IMR-90 (cell line): ENCODE measurements at regions not wholly inside any gene's neighbourhood (a gene's known extent, or its start where the extent isn't known, plus 50 kb on each side); places are given as distances from the start of the nearest gene placed in this dataset.

Source experiments
- ATAC-seq: fragments of 200-7000 bp; cut with Tn5 transposase; 2 replicates; pipeline ENCODE4 v1.9.1; 2020; ENCODE audit warnings: low read depth, mild to moderate bottlenecking, moderate library complexity
- BruUV-seq: library from RNA; stranded (reverse); fragments of 400-500 nt; replicated peaks from 2 replicates; lab custom pipeline; 2021; lab: Mats Ljungman, UMichigan
- CTCF ChIA-PET: fragments of 300-600 bp; formaldehyde crosslinking; extraction: SDS; loops from one replicate; lab custom pipeline; 2021; ENCODE audit warnings: antibody characterized with exemption; lab: Yijun Ruan, JAX
- POLR2A ChIA-PET: fragments of 300-600 bp; sonication (Branson Sonifier 250); formaldehyde crosslinking; loops from one replicate; lab custom pipeline; 2022; ENCODE audit warnings: antibody characterized with exemption; ENCODE audit not compliant: unreplicated experiment; lab: Charles Lee
- DNase-seq: peaks from one replicate; pipeline ENCODE4 v3.0.0; 2013
- H2AFZ ChIP-seq: replicated peaks from 2 replicates; pipeline ENCODE3; 2013; ENCODE audit warnings: low read length, mild to moderate bottlenecking; ENCODE audit not compliant: poor library complexity
- H2AK5ac ChIP-seq: 2 replicates; pipeline ENCODE4 v1.6.1; 2013; ENCODE audit warnings: low read depth, low read length, inconsistent platforms
- H2AK9ac ChIP-seq: replicated peaks from 2 replicates; pipeline ENCODE3; 2013; ENCODE audit warnings: mild to moderate bottlenecking, low read depth, low read length, moderate library complexity; ENCODE audit not compliant: poor library complexity
- H2BK120ac ChIP-seq: 2 replicates; pipeline ENCODE4 v1.6.1; 2013; ENCODE audit warnings: low read depth, low read length, inconsistent platforms
- H2BK15ac ChIP-seq: 3 replicates; pipeline ENCODE4 v1.6.1; 2013; ENCODE audit warnings: low read depth, low read length, inconsistent platforms
- H2BK20ac ChIP-seq: 2 replicates; pipeline ENCODE4 v1.6.1; 2013; ENCODE audit warnings: low read depth, mild to moderate bottlenecking, inconsistent platforms, low read length, moderate library complexity
- H2BK5ac ChIP-seq: 2 replicates; pipeline ENCODE4 v1.6.1; 2013; ENCODE audit warnings: mild to moderate bottlenecking, low read depth, low read length, inconsistent platforms; ENCODE audit not compliant: poor library complexity, severe bottlenecking
- H3K14ac ChIP-seq: replicated peaks from 2 replicates; pipeline ENCODE4 v1.6.1; 2013; ENCODE audit warnings: low read depth, low read length, inconsistent platforms
- H3K18ac ChIP-seq: 2 replicates; pipeline ENCODE4 v1.6.1; 2013; ENCODE audit warnings: low read depth, low read length, control low read depth
- H3K23ac ChIP-seq: 2 replicates; pipeline ENCODE4 v1.6.1; 2013; ENCODE audit warnings: low read depth, low read length, inconsistent platforms
- H3K27ac ChIP-seq: 2 replicates; pipeline ENCODE4 v1.5.1; 2013; ENCODE audit warnings: mild to moderate bottlenecking, control low read depth, low read length; ENCODE audit not compliant: insufficient read depth
- H3K27me3 ChIP-seq: 2 replicates; pipeline ENCODE4 v1.6.1; 2013; ENCODE audit warnings: low read length; ENCODE audit not compliant: control insufficient read depth, insufficient read depth
- H3K36me3 ChIP-seq: 2 replicates; pipeline ENCODE4 v1.6.1; 2013; ENCODE audit warnings: low read length, mixed read lengths; ENCODE audit not compliant: control insufficient read depth, insufficient read depth
- H3K4ac ChIP-seq: 2 replicates; pipeline ENCODE4 v1.6.1; 2013; ENCODE audit warnings: low read depth, low read length, inconsistent platforms
- H3K4me1 ChIP-seq: 2 replicates; pipeline ENCODE4 v1.6.1; 2013; ENCODE audit warnings: low read length, mixed read lengths; ENCODE audit not compliant: control insufficient read depth, insufficient read depth
- H3K4me2 ChIP-seq: 2 replicates; pipeline ENCODE4 v1.6.1; 2013; ENCODE audit warnings: low read depth, mild to moderate bottlenecking, control low read depth, low read length, moderate library complexity
- H3K4me3 ChIP-seq: 2 replicates; pipeline ENCODE4 v1.5.1; 2013; ENCODE audit warnings: low read depth, mild to moderate bottlenecking, control low read depth, low read length, moderate library complexity; ENCODE audit not compliant: insufficient read depth
- H3K56ac ChIP-seq: 2 replicates; pipeline ENCODE4 v1.6.1; 2013; ENCODE audit warnings: low read length, inconsistent platforms; ENCODE audit not compliant: insufficient read depth; ENCODE audit errors: extremely low read depth
- H3K79me1 ChIP-seq, 2 experiments: 2 replicates each; pipeline ENCODE4 v1.6.1; 2013; ENCODE audit warnings: low read length in 2 of 2, inconsistent platforms in 1 of 2, low read depth in 1 of 2
- H3K9ac ChIP-seq: 2 replicates; pipeline ENCODE4 v1.6.1; 2013; ENCODE audit warnings: low read depth, low read length, control low read depth
- H3K9me1 ChIP-seq: 2 replicates; pipeline ENCODE4 v1.6.1; 2013; ENCODE audit warnings: low read length, inconsistent platforms; ENCODE audit not compliant: insufficient read depth
- H3K9me3 ChIP-seq: 2 replicates; pipeline ENCODE4 v1.6.1; 2013; ENCODE audit warnings: low read length; ENCODE audit not compliant: control insufficient read depth, insufficient read depth
- H4K20me1 ChIP-seq: 2 replicates; pipeline ENCODE4 v1.6.1; 2013; ENCODE audit warnings: low read length, inconsistent platforms; ENCODE audit not compliant: insufficient read depth
- H4K5ac ChIP-seq: 2 replicates; pipeline ENCODE4 v1.6.1; 2013; ENCODE audit warnings: mild to moderate bottlenecking, low read depth, low read length, control low read depth
- H4K8ac ChIP-seq, 2 experiments: 2 replicates each; pipeline ENCODE4 v1.6.1; 2013; ENCODE audit warnings: low read depth in 2 of 2, low read length in 2 of 2, control low read depth in 1 of 2, inconsistent platforms in 1 of 2
- H4K91ac ChIP-seq: 2 replicates; pipeline ENCODE4 v1.6.1; 2013; ENCODE audit warnings: low read depth, low read length, inconsistent platforms; ENCODE audit not compliant: insufficient read depth
- NFE2L2 ChIP-seq: fragments of 150-350 bp; IDR thresholded peaks from 2 replicates; pipeline ENCODE4 v1.6.1; 2016; ENCODE audit warnings: low read depth, mild to moderate bottlenecking, low read length
- POLR2A ChIP-seq: IDR thresholded peaks from 2 replicates; pipeline ENCODE4 v1.6.1; 2012; ENCODE audit warnings: mild to moderate bottlenecking, low read depth, low read length
- WGBS, 2 experiments: methylation state at CpG; one replicate each; pipeline versions ENCODE4 v1.1.5 to v1.1.7; 2013; ENCODE audit warnings: missing lambda C conversion rate in 2 of 2; ENCODE audit not compliant: insufficient read length in 1 of 2; ENCODE audit errors: extremely low coverage in 2 of 2; 5-methylcytosine and 5-hydroxymethylcytosine counted together
- dilution Hi-C: fragments of 300-500 bp; cut with HindIII; formaldehyde crosslinking; loops from one replicate; pipeline ENCODE4 v1.14.3; 2018; ENCODE audit warnings: low sequenced_read_pairs; ENCODE audit not compliant: unreplicated experiment
- in situ Hi-C: fragments of 300-500 bp; cut with MboI; formaldehyde crosslinking; loops from 3 replicates; pipeline ENCODE4 v1.14.3; 2019; ENCODE audit warnings: low sequenced_read_pairs, inconsistent platforms, mixed read lengths
- intact Hi-C: fragments of 100-400 bp; cut with micrococcal nuclease; formaldehyde crosslinking; loops from 2 replicates; pipeline ENCODE4 v1.10.0; 2022

DNA sequence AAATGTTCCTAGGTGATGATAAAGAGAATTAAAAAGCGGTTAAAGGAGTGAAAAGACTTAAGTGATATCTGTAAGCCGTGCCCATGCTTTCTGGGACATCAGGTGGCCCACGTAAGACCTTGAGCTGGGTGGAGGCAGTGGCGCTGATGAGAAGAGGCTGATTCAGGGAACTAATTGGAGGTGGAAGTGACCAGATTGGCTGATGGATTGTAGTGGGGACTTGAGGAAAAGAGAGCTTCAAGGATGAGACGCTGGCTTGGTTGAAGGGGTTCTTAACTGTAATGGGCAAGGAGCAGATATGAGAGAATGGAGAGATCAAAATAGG is 69.1 kb upstream of the EP300 start:
- peak overlapping the region in 1 of 2 experiments; percentile 96; a peak in 3 of 4 replicates for H4K8ac ChIP-seq
- dilution Hi-C loops = no loop called here
- no peak overlapping the region for H3K4me3 ChIP-seq
- ChIA-PET CTCF (no interaction called here), POLR2A (interaction anchor here (0.6 to 1.4 kb wide), 2 partner anchors 8 to 19 kb away, joined by 3 read pairs; no protein-coding TSS in a partner anchor)
- H2AK5ac ChIP-seq = peak overlapping the region; percentile 52
- no peak for TF ChIP-seq NFE2L2
- no peak for TF ChIP-seq POLR2A
- in situ Hi-C loops = no loop called here
- H2BK20ac ChIP-seq = 0 out of 2 replicates have a peak overlapping the region, but pooled peaks have one; percentile 21
- H2BK15ac ChIP-seq = no peak overlapping the region
- H3K4ac ChIP-seq = peak overlapping the region; percentile 74
- no peaks in the 10 kb centered on the region for H3K9me3 ChIP-seq
- H2AFZ ChIP-seq = peak overlapping the region; percentile 79
- peak overlapping the region; percentile 67 for H4K5ac ChIP-seq
- H4K20me1 ChIP-seq = no peaks in the 10 kb centered on the region
- no peaks in the 10 kb centered on the region for H3K36me3 ChIP-seq
- H3K4me1 ChIP-seq = peaks cover 12% of the 10 kb centered on the region
- H3K9ac ChIP-seq = no peak overlapping the region
- H3K56ac ChIP-seq = no peak overlapping the region
- no peak overlapping the region; the same call in 1 of the 2 replicates for H3K4me2 ChIP-seq
- peak overlapping the region; percentile 65 for H4K91ac ChIP-seq
- peak overlapping the region; percentile 58; the same call in 1 of the 2 replicates for H2BK120ac ChIP-seq
- no peaks in the 10 kb centered on the region for H3K27me3 ChIP-seq
- no peak overlapping the region for H3K14ac ChIP-seq
- peak overlapping the region; percentile 10; the same call in 1 of the 2 replicates for H3K27ac ChIP-seq
- H3K23ac ChIP-seq = peak overlapping the region; percentile 52; the same call in 1 of the 2 replicates
- peak overlapping the region; percentile 74 for H2AK9ac ChIP-seq
- peaks cover 0 to 14% of the 10 kb centered on the region in 2 experiments; a peak in 2 of 4 replicates for H3K79me1 ChIP-seq
- peak overlapping the region; percentile 29 for H2BK5ac ChIP-seq
- DNase-seq (no peak), ATAC-seq (no peak)
- intact Hi-C loops = loop anchor here (5.0 kb wide), 1 partner anchor 71 kb away; the partner anchor contains the start of gene RBX1
- no TSS peak for BruUV-seq
- peak overlapping the region; percentile 42 for H3K18ac ChIP-seq
- H3K9me1 ChIP-seq = peaks cover 11% of the 10 kb centered on the region
- WGBS, 2 experiments = 89 to 100% methylated on average over 1 to 4 of the region's 5 CpGs
